ENCODE measurements at regions not wholly inside any gene's neighbourhood (a gene's known extent, or its start where the extent isn't known, plus 50 kb on each side); places are given as distances from the start of the nearest gene placed in this dataset.

DNA sequence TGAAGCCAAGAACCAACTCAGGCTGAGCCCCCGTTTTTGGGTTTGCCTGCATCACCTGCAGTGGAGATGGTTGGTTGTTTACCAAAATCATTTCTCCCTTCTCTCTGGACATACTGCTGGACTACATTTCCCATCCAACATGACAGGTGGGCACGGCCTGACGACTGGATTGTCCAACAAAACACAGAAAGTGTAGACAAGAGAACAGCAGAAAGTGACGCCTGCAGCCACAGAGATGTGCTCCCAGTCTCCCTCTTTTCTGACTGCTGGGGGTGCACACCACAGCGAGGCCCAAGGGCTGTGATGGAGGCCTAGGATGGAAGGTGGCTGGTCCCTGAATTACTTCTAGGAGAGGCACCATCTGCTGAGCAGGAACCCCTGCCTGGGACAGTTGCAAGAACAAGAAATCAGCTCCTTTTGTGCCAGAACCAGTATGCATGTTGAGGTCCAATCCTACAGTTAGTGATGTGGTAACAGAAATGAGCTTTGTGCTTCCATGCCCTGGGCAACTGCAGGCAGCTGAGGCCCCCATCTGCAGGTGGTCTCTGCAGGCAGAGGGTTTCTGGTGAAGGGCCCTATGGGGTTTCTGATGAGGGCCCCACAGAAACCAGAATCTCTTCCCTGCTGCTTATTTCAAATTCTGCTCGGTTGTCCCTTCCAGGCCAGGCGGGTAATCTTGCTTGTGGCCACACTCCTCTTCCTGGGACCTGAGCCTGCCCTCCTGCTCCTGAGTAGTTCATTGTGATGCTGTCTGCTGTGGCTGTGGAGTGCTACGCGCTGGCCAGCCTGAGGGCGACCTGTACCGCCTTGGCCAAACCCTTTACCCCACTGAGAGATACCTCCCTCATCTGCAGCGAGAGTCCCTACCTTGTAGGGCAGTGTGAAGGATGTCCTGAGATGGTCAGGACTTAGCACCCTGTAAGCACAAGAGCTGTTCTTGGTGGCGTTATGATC lies 168.3 kb downstream of the ASB1 start:
- H3K36me3 ChIP-seq = no peaks in the 10 kb centered on the region
- H3K27ac ChIP-seq = no peak overlapping the region
- no peak for TF ChIP-seq EP300 (IDR thresholded peaks at IDR 0.05)
- TF ChIP-seq, protein P1, sequence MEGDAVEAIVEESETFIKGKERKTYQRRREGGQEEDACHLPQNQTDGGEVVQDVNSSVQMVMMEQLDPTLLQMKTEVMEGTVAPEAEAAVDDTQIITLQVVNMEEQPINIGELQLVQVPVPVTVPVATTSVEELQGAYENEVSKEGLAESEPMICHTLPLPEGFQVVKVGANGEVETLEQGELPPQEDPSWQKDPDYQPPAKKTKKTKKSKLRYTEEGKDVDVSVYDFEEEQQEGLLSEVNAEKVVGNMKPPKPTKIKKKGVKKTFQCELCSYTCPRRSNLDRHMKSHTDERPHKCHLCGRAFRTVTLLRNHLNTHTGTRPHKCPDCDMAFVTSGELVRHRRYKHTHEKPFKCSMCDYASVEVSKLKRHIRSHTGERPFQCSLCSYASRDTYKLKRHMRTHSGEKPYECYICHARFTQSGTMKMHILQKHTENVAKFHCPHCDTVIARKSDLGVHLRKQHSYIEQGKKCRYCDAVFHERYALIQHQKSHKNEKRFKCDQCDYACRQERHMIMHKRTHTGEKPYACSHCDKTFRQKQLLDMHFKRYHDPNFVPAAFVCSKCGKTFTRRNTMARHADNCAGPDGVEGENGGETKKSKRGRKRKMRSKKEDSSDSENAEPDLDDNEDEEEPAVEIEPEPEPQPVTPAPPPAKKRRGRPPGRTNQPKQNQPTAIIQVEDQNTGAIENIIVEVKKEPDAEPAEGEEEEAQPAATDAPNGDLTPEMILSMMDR (IDR thresholded peaks at IDR 0.05) = no peak
- TF ChIP-seq POLR2A (IDR thresholded peaks at IDR 0.05) = no peak
- H3K4me1 ChIP-seq = peaks cover 0 to 22% (median 10%) of the 10 kb centered on the region in 4 donors
- no peak for DNase-seq (ENCODE audit: low spot score in 2 of 2)
- no peaks in the 10 kb centered on the region for H3K27me3 ChIP-seq
- 86 to 95% methylated on average over 8 to 13 of the region's 13 CpGs for WGBS, 2 donors
- no peaks in the 10 kb centered on the region for H3K9me3 ChIP-seq
- no peak overlapping the region for H3K4me3 ChIP-seq

DNA sequence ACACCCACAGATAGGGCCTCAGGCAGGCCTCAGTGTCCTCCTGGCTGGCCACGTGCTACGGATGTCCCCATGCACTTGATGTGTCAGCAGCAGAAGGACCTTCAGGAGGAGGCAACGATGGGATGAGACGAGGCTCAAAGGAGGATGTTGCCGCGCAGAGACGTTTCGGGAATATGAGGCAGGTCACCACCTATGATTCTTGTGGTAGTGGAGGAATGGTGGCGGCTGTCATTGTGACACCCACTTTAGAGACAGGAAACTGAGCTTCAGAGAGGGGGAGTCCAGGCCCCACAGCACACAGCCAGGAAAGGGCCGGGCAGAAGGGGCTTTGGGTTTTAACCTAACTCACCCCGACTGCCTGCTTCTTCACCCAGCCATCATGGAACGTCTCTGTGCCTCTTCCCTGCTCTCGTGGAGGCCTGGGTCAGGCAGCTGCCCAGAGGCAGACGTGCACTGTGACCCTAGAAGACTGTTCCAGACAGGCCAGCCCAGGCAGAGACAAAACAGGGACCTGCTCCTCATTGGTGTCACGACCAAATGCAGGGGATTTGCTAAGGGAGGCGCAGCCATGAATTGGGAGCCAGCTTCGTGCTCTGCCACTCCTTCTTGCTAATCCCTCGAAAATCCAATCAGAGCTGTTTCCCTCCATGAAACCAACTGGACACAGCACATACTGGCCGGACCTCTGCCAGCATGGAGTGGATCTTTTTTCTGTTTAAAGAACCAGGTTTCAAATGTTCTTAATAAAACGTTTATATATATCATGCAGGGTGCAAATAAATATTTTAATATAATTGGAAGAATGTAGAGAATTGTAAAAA lies 169.2 kb downstream of the ASB1 start:
- 87 to 90% methylated on average over 20 of the region's 20 CpGs for WGBS, 2 donors
- DNase-seq (ENCODE audit: low spot score in 2 of 2) = no peak
- Histone ChIP-seq H3K4me1 (peaks cover 0 to 24% (median 10%) of the 10 kb centered on the region in 4 donors), H3K27ac (peak overlapping the region in 2 of 4 donors; percentile 75 to 83), H3K4me3 (no peak overlapping the region), H3K27me3 (no peaks in the 10 kb centered on the region), H3K36me3 (no peaks in the 10 kb centered on the region), H3K9me3 (no peaks in the 10 kb centered on the region)
- TF ChIP-seq POLR2A (IDR thresholded peaks at IDR 0.05) (no peak), EP300 (IDR thresholded peaks at IDR 0.05) (no peak)
- TF ChIP-seq, protein P1 (IDR thresholded peaks at IDR 0.05) = no peak

DNA sequence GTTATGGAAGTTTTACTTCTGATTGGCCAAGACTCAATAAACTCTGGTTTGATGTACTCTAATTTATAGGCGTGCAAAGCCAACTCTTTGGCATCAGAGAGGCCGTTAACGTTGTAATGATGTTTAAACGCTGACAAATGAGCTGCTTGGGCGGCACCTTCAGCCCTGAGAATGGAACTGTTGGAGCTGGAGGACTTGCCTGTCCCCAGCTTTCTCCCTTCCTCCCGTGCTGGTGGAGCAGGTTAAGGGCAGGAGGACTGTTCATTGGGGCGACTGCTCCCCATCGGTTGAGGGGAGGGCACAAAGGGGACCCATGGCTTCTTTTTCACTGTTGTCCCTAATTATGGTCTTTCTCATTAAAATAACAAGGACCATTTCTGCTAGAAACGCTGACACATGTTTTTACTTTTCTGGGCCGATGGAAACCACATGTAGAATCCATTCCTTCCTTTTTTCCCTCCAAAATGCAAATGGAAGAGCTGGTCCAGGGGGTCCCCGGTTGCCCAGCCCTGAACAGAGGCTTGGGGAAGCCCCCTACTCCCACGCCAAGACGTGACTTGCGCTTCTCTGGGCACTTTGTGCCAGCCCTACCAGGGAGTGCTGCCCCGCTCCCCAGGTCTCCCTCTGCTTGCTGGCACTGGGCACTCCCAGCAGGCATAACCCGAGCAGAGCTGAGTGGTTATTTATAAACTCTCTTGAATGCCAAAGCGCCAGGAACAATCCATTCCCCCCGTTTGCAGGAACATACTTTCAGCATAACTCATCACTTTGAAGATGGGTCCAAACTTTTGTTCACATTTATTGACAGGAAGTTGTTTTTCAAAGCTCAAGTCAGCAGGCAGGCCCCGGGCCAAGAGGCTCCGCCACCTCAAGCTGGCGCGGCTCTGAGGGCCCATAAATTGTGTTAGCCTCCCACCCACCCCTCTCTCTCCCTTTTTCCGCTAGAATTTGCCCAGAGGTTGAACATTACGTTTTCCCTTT lies 170.1 kb downstream of the ASB1 start:
- H3K4me3 ChIP-seq = no peak overlapping the region
- peak in 1 of 2 donors; percentile 48 for DNase-seq (ENCODE audit: low spot score in 2 of 2)
- H3K9me3 ChIP-seq = no peaks in the 10 kb centered on the region
- no peaks in the 10 kb centered on the region for H3K36me3 ChIP-seq
- WGBS, 2 donors = 41% methylated on average over 24 of the region's 24 CpGs
- H3K27ac ChIP-seq = peak overlapping the region; percentile 51 to 83 (median 68)
- H3K4me1 ChIP-seq = peaks cover 0 to 32% (median 10%) of the 10 kb centered on the region in 4 donors
- H3K27me3 ChIP-seq = no peaks in the 10 kb centered on the region
- TF ChIP-seq, protein P1 (IDR thresholded peaks at IDR 0.05) = no peak
- TF ChIP-seq EP300 (IDR thresholded peaks at IDR 0.05) = peak in 1 of 2 donors; percentile 89
- TF ChIP-seq POLR2A (IDR thresholded peaks at IDR 0.05) = no peak

DNA sequence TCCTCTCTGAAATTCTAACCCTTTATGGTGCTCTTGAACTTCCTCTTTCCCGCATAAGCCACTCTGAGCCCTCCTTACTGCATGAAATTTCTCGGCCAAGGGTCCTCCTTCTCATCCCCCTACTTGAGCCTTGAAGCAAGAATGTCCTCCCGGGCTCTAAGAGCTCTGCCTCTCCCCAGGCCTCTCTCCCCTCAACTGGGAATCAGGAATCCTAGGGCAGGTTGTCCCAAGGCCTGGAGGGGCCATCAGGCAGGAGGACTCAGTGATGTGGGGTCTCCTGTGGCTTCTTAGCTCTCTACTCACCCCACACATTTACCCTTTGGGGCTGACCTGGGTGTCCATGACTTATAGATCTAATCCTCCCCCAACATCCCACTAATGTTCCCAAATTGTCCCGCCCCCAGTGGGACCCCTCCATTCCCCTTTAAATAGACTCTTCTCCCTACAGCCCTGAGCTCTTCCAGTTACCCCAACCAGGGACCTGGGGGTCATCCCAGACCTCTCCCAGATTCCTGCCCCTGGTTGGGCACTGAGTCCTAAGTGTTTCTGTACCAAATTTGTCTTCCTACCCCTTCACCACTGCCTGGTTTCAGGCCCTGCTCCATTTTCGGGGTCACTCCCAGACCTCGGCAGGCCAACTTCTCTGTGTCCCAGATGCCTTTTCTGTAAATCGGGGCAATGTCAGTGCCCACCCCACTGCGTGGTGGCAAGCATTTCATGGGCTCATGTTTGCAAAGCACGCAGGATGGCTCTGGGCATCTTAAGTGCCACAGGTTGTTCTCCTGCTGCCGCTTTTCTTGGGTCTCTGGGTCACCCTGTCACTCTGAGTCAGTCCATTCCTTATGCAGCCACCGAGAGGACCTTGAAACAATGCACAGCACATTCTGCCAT lies 171.2 kb downstream of the ASB1 start:
- WGBS, 2 donors = 76 to 82% methylated on average over 11 of the region's 11 CpGs

More for the DNA sequence above, 171.2 kb downstream of the ASB1 start:
- Histone ChIP-seq H3K27ac (peak overlapping the region; percentile 56 to 83 (median 80)), H3K4me1 (peaks cover 0 to 32% (median 10%) of the 10 kb centered on the region in 4 donors), H3K27me3 (no peaks in the 10 kb centered on the region), H3K9me3 (no peaks in the 10 kb centered on the region), H3K4me3 (no peak overlapping the region), H3K36me3 (no peaks in the 10 kb centered on the region)
- no peak for DNase-seq (ENCODE audit: low spot score in 2 of 2)
- no peak for TF ChIP-seq EP300 (IDR thresholded peaks at IDR 0.05)
- TF ChIP-seq POLR2A (IDR thresholded peaks at IDR 0.05) = no peak
- TF ChIP-seq, protein P1 (IDR thresholded peaks at IDR 0.05) = no peak

All from tibial nerve (tissue), 4 donors.